ENCODE measurements at regions not wholly inside any gene's neighbourhood (a gene's known extent, or its start where the extent isn't known, plus 50 kb on each side); places are given as distances from the start of the nearest gene placed in this dataset.
"Not testable (repeated sequence)": the region's sequence is repeated elsewhere in the genome, so short reads cannot be mapped to it uniquely, and the experiment has no call there.

- DNase-seq (ENCODE audit: low read depth) = no peak
These were observed 406.6 kb downstream of the NYAP2 start for GRCh38 chr2:225806105-225806504.

- DNase-seq (ENCODE audit: low read depth) = not testable (repeated sequence)
These were observed 402.6 kb downstream of the NYAP2 start for GRCh38 chr2:225802076-225802475.

- DNase-seq (ENCODE audit: low read depth) = no peak
These were observed 397.9 kb downstream of the NYAP2 start for GRCh38 chr2:225797394-225797793.

- DNase-seq (ENCODE audit: low read depth) = no peak
These were observed 395.3 kb downstream of the NYAP2 start for GRCh38 chr2:225794652-225795400.

GRCh38 chr2:225793736-225794550 is 394.4 kb downstream of the NYAP2 start:
- DNase-seq (ENCODE audit: low read depth) = no peak

- DNase-seq (ENCODE audit: low read depth) = peak; percentile 45
These were observed 389.1 kb downstream of the NYAP2 start for GRCh38 chr2:225788571-225789094.

GRCh38 chr2:225787497-225787896 is 388.0 kb downstream of the NYAP2 start:
- DNase-seq (ENCODE audit: low read depth) = no peak

GRCh38 chr2:225781991-225782390 is 382.5 kb downstream of the NYAP2 start:
- DNase-seq (ENCODE audit: low read depth) = no peak

GRCh38 chr2:225781145-225781544 is 381.6 kb downstream of the NYAP2 start:
- DNase-seq (ENCODE audit: low read depth) = no peak

- DNase-seq (ENCODE audit: low read depth) = peak; percentile 43
These were observed 380.3 kb downstream of the NYAP2 start for GRCh38 chr2:225779829-225780228.

- no peak for DNase-seq (ENCODE audit: low read depth)
These were observed 373.6 kb downstream of the NYAP2 start for GRCh38 chr2:225773148-225773547.

GRCh38 chr2:225771701-225772100 is 372.2 kb downstream of the NYAP2 start:
- no peak for DNase-seq (ENCODE audit: low read depth)

- DNase-seq (ENCODE audit: low read depth) = no peak
These were observed 369.2 kb downstream of the NYAP2 start for GRCh38 chr2:225768741-225769140.

GRCh38 chr2:225766431-225766830 is 366.9 kb downstream of the NYAP2 start:
- DNase-seq (ENCODE audit: low read depth) = peak; percentile 21

GRCh38 chr2:225765820-225766219 is 366.3 kb downstream of the NYAP2 start:
- DNase-seq (ENCODE audit: low read depth) = no peak

GRCh38 chr2:225764346-225764745 is 364.8 kb downstream of the NYAP2 start:
- no peak for DNase-seq (ENCODE audit: low read depth)

GRCh38 chr2:225763711-225764110 is 364.2 kb downstream of the NYAP2 start:
- no peak for DNase-seq (ENCODE audit: low read depth)

- DNase-seq (ENCODE audit: low read depth) = no peak
These were observed 361.9 kb downstream of the NYAP2 start for GRCh38 chr2:225761396-225761795.

GRCh38 chr2:225757248-225757647 is 357.7 kb downstream of the NYAP2 start:
- DNase-seq (ENCODE audit: low read depth) = no peak

GRCh38 chr2:225756198-225756597 is 356.7 kb downstream of the NYAP2 start:
- DNase-seq (ENCODE audit: low read depth) = no peak

GRCh38 chr2:225748609-225749008 is 349.1 kb downstream of the NYAP2 start:
- DNase-seq (ENCODE audit: low read depth) = no peak

GRCh38 chr2:225743996-225744395 is 344.5 kb downstream of the NYAP2 start:
- not testable (repeated sequence) for DNase-seq (ENCODE audit: low read depth)

- no peak for DNase-seq (ENCODE audit: low read depth)
These were observed 343.0 kb downstream of the NYAP2 start for GRCh38 chr2:225742487-225742886.

All from stromal cell of bone marrow (primary cell).